Upper lobe of right lung (tissue), 1 donor: ENCODE measurements at regions not wholly inside any gene's neighbourhood (a gene's known extent, or its start where the extent isn't known, plus 50 kb on each side); places are given as distances from the start of the nearest gene placed in this dataset.

ENCODE experiments used
- ATAC-seq: fragments of 200-7000 bp; cut with Tn5 transposase; one replicate; pipeline ENCODE4 v1.9.1; 2020; ENCODE audit warnings: mild to moderate bottlenecking, moderate library complexity
- DNase-seq: peaks from one replicate; pipeline ENCODE4 v3.0.0-alpha.2; 2020
- H3K27ac ChIP-seq: fragments of 200-600 bp; one replicate; pipeline ENCODE4 v1.8.0; 2022
- H3K27me3 ChIP-seq: fragments of 200-600 bp; one replicate; pipeline ENCODE4 v1.8.0; 2022; ENCODE audit warnings: mild to moderate bottlenecking
- H3K36me3 ChIP-seq: fragments of 200-600 bp; one replicate; pipeline ENCODE4 v1.8.0; 2022
- H3K4me1 ChIP-seq: fragments of 200-600 bp; one replicate; pipeline ENCODE4 v1.8.0; 2022
- H3K4me3 ChIP-seq: fragments of 200-600 bp; one replicate; pipeline ENCODE4 v1.8.0; 2022; ENCODE audit warnings: mild to moderate bottlenecking
- H3K9me3 ChIP-seq: fragments of 200-600 bp; one replicate; pipeline ENCODE4 v1.8.0; 2022
- intact Hi-C: fragments of 100-400 bp; cut with DNase I; formaldehyde crosslinking; loops from one replicate; pipeline ENCODE4 v1.11.0; 2022
- TF ChIP-seq, protein P1 (sequence below): fragments of 200-600 bp; IDR thresholded peaks from one replicate; pipeline ENCODE4 v1.8.0; 2022; ENCODE audit warnings: antibody characterized with exemption
- donor health status: DM: no; HTN: yes; CAD: no; lungs with severe emphysema.

DNA sequence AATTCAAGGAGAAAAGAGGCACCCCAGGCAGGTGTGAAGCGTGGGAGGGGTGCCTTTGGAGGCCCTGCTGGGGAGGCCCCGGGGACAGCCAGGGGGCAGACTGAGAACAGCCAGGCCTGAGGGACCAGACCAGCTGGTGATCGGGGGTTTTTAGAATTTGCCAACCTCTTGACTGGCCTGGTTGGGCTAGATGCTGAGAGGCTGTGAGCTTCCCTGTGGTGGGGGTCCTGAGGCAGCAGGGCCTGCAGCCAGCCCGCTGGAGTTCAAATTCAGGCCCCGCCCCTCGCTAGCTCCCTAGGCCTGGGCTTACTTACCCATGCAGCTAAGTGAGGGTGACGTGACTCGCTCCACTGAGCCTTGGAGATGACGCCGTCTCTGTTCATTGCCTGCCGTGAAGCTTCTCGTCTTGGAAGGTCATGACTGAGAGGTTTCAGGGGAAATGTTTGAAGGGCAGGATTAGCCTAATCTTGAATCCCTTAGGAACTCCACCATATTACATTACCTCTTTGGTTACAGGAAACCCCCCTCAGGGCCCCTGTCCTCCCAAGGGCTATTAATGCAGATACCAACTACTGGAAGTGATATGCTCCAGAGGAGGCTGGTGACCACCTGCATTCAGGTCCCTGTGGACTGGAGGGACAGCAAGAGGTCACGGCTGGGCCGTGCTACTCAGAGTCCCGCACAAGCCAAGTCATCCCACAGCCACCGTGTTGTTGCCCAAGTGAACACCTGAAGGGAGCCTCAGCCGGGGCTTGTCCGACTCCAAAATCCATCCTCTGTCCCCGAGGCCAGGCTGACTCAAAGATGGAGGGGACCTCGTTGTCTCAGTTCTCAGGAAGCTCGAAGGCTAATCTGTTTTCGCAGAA lies 73.9 kb upstream of the DUSP22 start:
- ATAC-seq: no peak
- DNase-seq: peak; percentile 47
- Histone ChIP-seq H3K36me3 (no peaks in the 10 kb centered on the region), H3K9me3 (no peaks in the 10 kb centered on the region), H3K27ac (no peak overlapping the region), H3K4me1 (peaks cover 7% of the 10 kb centered on the region), H3K27me3 (no peaks in the 10 kb centered on the region), H3K4me3 (no peak overlapping the region)
- intact Hi-C loops: no loop called here
- TF ChIP-seq, protein P1, sequence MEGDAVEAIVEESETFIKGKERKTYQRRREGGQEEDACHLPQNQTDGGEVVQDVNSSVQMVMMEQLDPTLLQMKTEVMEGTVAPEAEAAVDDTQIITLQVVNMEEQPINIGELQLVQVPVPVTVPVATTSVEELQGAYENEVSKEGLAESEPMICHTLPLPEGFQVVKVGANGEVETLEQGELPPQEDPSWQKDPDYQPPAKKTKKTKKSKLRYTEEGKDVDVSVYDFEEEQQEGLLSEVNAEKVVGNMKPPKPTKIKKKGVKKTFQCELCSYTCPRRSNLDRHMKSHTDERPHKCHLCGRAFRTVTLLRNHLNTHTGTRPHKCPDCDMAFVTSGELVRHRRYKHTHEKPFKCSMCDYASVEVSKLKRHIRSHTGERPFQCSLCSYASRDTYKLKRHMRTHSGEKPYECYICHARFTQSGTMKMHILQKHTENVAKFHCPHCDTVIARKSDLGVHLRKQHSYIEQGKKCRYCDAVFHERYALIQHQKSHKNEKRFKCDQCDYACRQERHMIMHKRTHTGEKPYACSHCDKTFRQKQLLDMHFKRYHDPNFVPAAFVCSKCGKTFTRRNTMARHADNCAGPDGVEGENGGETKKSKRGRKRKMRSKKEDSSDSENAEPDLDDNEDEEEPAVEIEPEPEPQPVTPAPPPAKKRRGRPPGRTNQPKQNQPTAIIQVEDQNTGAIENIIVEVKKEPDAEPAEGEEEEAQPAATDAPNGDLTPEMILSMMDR: no peak

- intact Hi-C loops: no loop called here
- Histone ChIP-seq H3K4me1 (peaks cover 7% of the 10 kb centered on the region), H3K36me3 (no peaks in the 10 kb centered on the region), H3K27me3 (no peaks in the 10 kb centered on the region), H3K4me3 (no peak overlapping the region), H3K9me3 (no peaks in the 10 kb centered on the region), H3K27ac (no peak overlapping the region)
- TF ChIP-seq, protein P1: no peak
- DNase-seq (peak; percentile 20), ATAC-seq (no peak)
These were observed 73.2 kb upstream of the DUSP22 start for GRCh38 chr6:219019-219570.

DNA sequence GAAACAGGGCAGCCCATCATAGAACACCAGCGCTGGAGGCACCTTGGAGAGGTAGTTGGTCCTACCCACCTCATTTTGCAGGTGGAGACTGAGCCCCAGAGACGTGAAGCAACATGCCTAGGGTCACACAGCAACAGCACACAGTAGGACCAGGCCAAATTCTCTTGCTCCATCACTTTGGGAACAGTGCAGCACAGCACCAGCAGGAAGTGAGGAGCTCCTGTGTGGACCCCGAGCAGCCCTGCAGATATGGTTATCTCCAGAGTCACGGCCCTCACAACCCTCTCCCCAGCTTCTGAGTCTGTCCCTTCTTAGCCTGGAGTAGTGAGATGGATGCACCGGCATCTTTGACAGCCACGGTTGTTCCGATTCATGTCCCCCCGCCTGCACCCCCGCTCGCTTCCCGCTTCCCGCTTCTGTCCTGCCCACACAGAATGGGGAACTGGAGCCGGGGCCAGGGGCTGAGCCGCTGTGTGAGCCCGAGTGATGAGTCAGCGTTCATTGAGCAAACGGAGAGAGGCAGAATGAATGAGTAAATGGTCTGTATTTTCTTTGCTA lies 72.6 kb upstream of the DUSP22 start:
- Histone ChIP-seq H3K27me3 (no peaks in the 10 kb centered on the region), H3K4me3 (no peak overlapping the region), H3K9me3 (no peaks in the 10 kb centered on the region), H3K4me1 (peaks cover 7% of the 10 kb centered on the region), H3K27ac (no peak overlapping the region), H3K36me3 (no peaks in the 10 kb centered on the region)
- peak; percentile 79 for ATAC-seq
- DNase-seq: peak; percentile 83
- intact Hi-C loops: no loop called here
- TF ChIP-seq, protein P1: no peak

DNA sequence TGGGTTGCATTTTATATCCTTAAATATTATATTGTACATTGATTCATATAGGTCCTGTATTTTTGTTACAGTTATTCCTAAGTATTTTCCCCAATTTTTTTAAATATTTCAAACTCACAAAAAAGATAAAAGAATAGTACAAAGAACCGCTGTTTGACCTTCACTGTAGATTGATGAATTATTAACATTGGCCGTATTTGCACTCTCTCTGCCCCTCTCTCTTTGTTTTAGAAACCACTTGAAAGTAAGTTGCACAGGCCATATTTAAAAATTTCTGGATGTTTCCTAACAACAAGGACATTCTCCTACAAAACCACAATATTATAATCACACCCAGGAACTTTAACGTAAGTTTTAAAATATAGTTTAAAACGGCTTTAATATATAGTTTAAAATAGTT lies 72.0 kb upstream of the DUSP22 start:
- ATAC-seq: no peak
- no peaks in the 10 kb centered on the region for H3K36me3 ChIP-seq
- intact Hi-C loops: no loop called here
- no peaks in the 10 kb centered on the region for H3K9me3 ChIP-seq
- DNase-seq: no peak
- no peak overlapping the region for H3K27ac ChIP-seq
- no peaks in the 10 kb centered on the region for H3K27me3 ChIP-seq
- TF ChIP-seq, protein P1: no peak
- peaks cover 12% of the 10 kb centered on the region for H3K4me1 ChIP-seq
- no peak overlapping the region for H3K4me3 ChIP-seq

DNA sequence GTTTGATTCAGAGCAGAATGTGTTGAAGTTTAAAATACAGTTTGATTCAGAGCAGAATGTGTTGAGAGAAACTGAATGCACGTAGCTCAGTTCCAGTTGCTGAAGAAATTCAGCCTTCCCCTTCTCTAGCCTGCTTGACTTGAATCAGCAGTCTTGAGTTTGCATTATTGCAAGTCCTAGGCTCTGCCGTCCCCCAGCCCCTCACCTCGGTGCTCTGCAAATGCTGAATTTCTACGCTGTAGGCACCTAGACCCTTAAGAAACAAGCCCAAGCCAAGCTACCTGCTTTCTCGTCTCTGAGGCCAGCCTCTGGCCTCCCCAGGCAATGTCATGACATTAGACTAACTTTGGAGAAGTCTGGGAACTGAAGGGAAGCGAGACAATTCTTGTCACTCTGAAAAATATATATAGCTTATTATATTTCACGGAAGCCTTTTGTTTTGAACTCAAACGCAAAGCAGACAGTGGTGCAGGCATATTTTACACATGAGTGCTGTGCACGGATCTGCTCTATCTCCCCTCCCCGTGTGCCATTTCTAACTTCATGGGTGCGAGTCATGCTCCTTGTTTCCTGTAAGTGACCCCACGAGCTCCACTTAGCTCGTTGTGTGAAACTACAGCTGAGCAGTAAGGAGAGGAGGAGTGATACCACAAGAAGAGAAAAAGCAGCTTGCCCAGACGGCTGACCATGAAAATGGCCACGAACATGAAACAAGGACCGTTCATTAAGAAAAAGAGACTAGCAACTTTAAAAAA lies 71.4 kb upstream of the DUSP22 start:
- TF ChIP-seq, protein P1: no peak
- H3K4me1 ChIP-seq: peaks cover 12% of the 10 kb centered on the region
- no peaks in the 10 kb centered on the region for H3K36me3 ChIP-seq
- H3K9me3 ChIP-seq: no peaks in the 10 kb centered on the region
- H3K4me3 ChIP-seq: no peak overlapping the region
- H3K27me3 ChIP-seq: no peaks in the 10 kb centered on the region
- ATAC-seq (no peak), DNase-seq (peak; percentile 30)
- no peak overlapping the region for H3K27ac ChIP-seq
- intact Hi-C loops: no loop called here
